ENCODE measurements at regions not wholly inside any gene's neighbourhood (a gene's known extent, or its start where the extent isn't known, plus 50 kb on each side); places are given as distances from the start of the nearest gene placed in this dataset.

DNA sequence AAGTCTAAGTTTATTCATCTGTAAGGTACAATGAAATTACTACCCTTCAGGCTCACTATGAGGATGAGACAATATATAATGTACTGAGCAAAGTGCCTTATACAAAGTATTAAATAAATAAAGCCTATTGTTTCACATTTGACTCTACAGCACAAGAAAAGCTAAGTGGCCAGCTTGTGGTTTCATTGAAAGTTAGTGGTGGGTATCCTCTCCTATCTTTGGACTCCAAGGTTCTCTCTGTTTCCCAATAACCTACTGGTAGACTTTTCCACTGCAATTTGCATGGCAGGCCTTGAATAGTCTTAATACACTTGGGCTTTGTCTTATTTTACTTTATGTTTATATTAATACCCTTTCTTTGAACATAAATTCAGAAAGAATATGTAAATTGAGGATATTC, 262.7 kb downstream of the DEPDC1B start:
- no peak for TF ChIP-seq POLR2A (IDR thresholded peaks at IDR 0.05)
- TF ChIP-seq, protein P1, sequence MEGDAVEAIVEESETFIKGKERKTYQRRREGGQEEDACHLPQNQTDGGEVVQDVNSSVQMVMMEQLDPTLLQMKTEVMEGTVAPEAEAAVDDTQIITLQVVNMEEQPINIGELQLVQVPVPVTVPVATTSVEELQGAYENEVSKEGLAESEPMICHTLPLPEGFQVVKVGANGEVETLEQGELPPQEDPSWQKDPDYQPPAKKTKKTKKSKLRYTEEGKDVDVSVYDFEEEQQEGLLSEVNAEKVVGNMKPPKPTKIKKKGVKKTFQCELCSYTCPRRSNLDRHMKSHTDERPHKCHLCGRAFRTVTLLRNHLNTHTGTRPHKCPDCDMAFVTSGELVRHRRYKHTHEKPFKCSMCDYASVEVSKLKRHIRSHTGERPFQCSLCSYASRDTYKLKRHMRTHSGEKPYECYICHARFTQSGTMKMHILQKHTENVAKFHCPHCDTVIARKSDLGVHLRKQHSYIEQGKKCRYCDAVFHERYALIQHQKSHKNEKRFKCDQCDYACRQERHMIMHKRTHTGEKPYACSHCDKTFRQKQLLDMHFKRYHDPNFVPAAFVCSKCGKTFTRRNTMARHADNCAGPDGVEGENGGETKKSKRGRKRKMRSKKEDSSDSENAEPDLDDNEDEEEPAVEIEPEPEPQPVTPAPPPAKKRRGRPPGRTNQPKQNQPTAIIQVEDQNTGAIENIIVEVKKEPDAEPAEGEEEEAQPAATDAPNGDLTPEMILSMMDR (IDR thresholded peaks at IDR 0.05) = no peak
